IMR-90 (cell line): ENCODE measurements at regions not wholly inside any gene's neighbourhood (a gene's known extent, or its start where the extent isn't known, plus 50 kb on each side); places are given as distances from the start of the nearest gene placed in this dataset.

Experiments used
- ATAC-seq: fragments of 200-7000 bp; cut with Tn5 transposase; 2 replicates; pipeline ENCODE4 v1.9.1; 2020; ENCODE audit warnings: low read depth, mild to moderate bottlenecking, moderate library complexity
- BruUV-seq: library from RNA; stranded (reverse); fragments of 400-500 nt; replicated peaks from 2 replicates; lab custom pipeline; 2021; lab: Mats Ljungman, UMichigan
- CTCF ChIA-PET: fragments of 300-600 bp; formaldehyde crosslinking; extraction: SDS; loops from one replicate; lab custom pipeline; 2021; ENCODE audit warnings: antibody characterized with exemption; lab: Yijun Ruan, JAX
- POLR2A ChIA-PET: fragments of 300-600 bp; sonication (Branson Sonifier 250); formaldehyde crosslinking; loops from one replicate; lab custom pipeline; 2022; ENCODE audit warnings: antibody characterized with exemption; ENCODE audit not compliant: unreplicated experiment; lab: Charles Lee
- DNase-seq: peaks from one replicate; pipeline ENCODE4 v3.0.0; 2013
- H2AFZ ChIP-seq: replicated peaks from 2 replicates; pipeline ENCODE3; 2013; ENCODE audit warnings: low read length, mild to moderate bottlenecking; ENCODE audit not compliant: poor library complexity
- H2AK5ac ChIP-seq: 2 replicates; pipeline ENCODE4 v1.6.1; 2013; ENCODE audit warnings: low read depth, low read length, inconsistent platforms
- H2AK9ac ChIP-seq: replicated peaks from 2 replicates; pipeline ENCODE3; 2013; ENCODE audit warnings: mild to moderate bottlenecking, low read depth, low read length, moderate library complexity; ENCODE audit not compliant: poor library complexity
- H2BK120ac ChIP-seq: 2 replicates; pipeline ENCODE4 v1.6.1; 2013; ENCODE audit warnings: low read depth, low read length, inconsistent platforms
- H2BK15ac ChIP-seq: 3 replicates; pipeline ENCODE4 v1.6.1; 2013; ENCODE audit warnings: low read depth, low read length, inconsistent platforms
- H2BK20ac ChIP-seq: 2 replicates; pipeline ENCODE4 v1.6.1; 2013; ENCODE audit warnings: low read depth, mild to moderate bottlenecking, inconsistent platforms, low read length, moderate library complexity
- H2BK5ac ChIP-seq: 2 replicates; pipeline ENCODE4 v1.6.1; 2013; ENCODE audit warnings: mild to moderate bottlenecking, low read depth, low read length, inconsistent platforms; ENCODE audit not compliant: poor library complexity, severe bottlenecking
- H3K14ac ChIP-seq: replicated peaks from 2 replicates; pipeline ENCODE4 v1.6.1; 2013; ENCODE audit warnings: low read depth, low read length, inconsistent platforms
- H3K18ac ChIP-seq: 2 replicates; pipeline ENCODE4 v1.6.1; 2013; ENCODE audit warnings: low read depth, low read length, control low read depth
- H3K23ac ChIP-seq: 2 replicates; pipeline ENCODE4 v1.6.1; 2013; ENCODE audit warnings: low read depth, low read length, inconsistent platforms
- H3K27ac ChIP-seq: 2 replicates; pipeline ENCODE4 v1.5.1; 2013; ENCODE audit warnings: mild to moderate bottlenecking, control low read depth, low read length; ENCODE audit not compliant: insufficient read depth
- H3K27me3 ChIP-seq: 2 replicates; pipeline ENCODE4 v1.6.1; 2013; ENCODE audit warnings: low read length; ENCODE audit not compliant: control insufficient read depth, insufficient read depth
- H3K36me3 ChIP-seq: 2 replicates; pipeline ENCODE4 v1.6.1; 2013; ENCODE audit warnings: low read length, mixed read lengths; ENCODE audit not compliant: control insufficient read depth, insufficient read depth
- H3K4ac ChIP-seq: 2 replicates; pipeline ENCODE4 v1.6.1; 2013; ENCODE audit warnings: low read depth, low read length, inconsistent platforms
- H3K4me1 ChIP-seq: 2 replicates; pipeline ENCODE4 v1.6.1; 2013; ENCODE audit warnings: low read length, mixed read lengths; ENCODE audit not compliant: control insufficient read depth, insufficient read depth
- H3K4me2 ChIP-seq: 2 replicates; pipeline ENCODE4 v1.6.1; 2013; ENCODE audit warnings: low read depth, mild to moderate bottlenecking, control low read depth, low read length, moderate library complexity
- H3K4me3 ChIP-seq: 2 replicates; pipeline ENCODE4 v1.5.1; 2013; ENCODE audit warnings: low read depth, mild to moderate bottlenecking, control low read depth, low read length, moderate library complexity; ENCODE audit not compliant: insufficient read depth
- H3K56ac ChIP-seq: 2 replicates; pipeline ENCODE4 v1.6.1; 2013; ENCODE audit warnings: low read length, inconsistent platforms; ENCODE audit not compliant: insufficient read depth; ENCODE audit errors: extremely low read depth
- H3K79me1 ChIP-seq, 2 experiments: 2 replicates each; pipeline ENCODE4 v1.6.1; 2013; ENCODE audit warnings: low read length in 2 of 2, inconsistent platforms in 1 of 2, low read depth in 1 of 2
- H3K9ac ChIP-seq: 2 replicates; pipeline ENCODE4 v1.6.1; 2013; ENCODE audit warnings: low read depth, low read length, control low read depth
- H3K9me1 ChIP-seq: 2 replicates; pipeline ENCODE4 v1.6.1; 2013; ENCODE audit warnings: low read length, inconsistent platforms; ENCODE audit not compliant: insufficient read depth
- H3K9me3 ChIP-seq: 2 replicates; pipeline ENCODE4 v1.6.1; 2013; ENCODE audit warnings: low read length; ENCODE audit not compliant: control insufficient read depth, insufficient read depth
- H4K20me1 ChIP-seq: 2 replicates; pipeline ENCODE4 v1.6.1; 2013; ENCODE audit warnings: low read length, inconsistent platforms; ENCODE audit not compliant: insufficient read depth
- H4K5ac ChIP-seq: 2 replicates; pipeline ENCODE4 v1.6.1; 2013; ENCODE audit warnings: mild to moderate bottlenecking, low read depth, low read length, control low read depth
- H4K8ac ChIP-seq, 2 experiments: 2 replicates each; pipeline ENCODE4 v1.6.1; 2013; ENCODE audit warnings: low read depth in 2 of 2, low read length in 2 of 2, control low read depth in 1 of 2, inconsistent platforms in 1 of 2
- H4K91ac ChIP-seq: 2 replicates; pipeline ENCODE4 v1.6.1; 2013; ENCODE audit warnings: low read depth, low read length, inconsistent platforms; ENCODE audit not compliant: insufficient read depth
- CEBPB ChIP-seq: IDR thresholded peaks from 2 replicates; pipeline ENCODE4 v1.6.1; 2012; ENCODE audit warnings: low read depth, low read length, improper control_type of control experiment
- FOS ChIP-seq: fragments of 150-350 bp; IDR thresholded peaks from 2 replicates; pipeline ENCODE4 v1.6.1; 2016; ENCODE audit warnings: low read depth, low read length
- MAZ ChIP-seq: IDR thresholded peaks from 2 replicates; pipeline ENCODE4 v1.6.1; 2012; ENCODE audit warnings: low read depth, mild to moderate bottlenecking, low read length, improper control_type of control experiment, moderate library complexity, borderline replicate concordance
- MXI1 ChIP-seq: IDR thresholded peaks from 2 replicates; pipeline ENCODE4 v1.6.1; 2012; ENCODE audit warnings: low read depth, mild to moderate bottlenecking, low read length, moderate library complexity, borderline replicate concordance
- NFE2L2 ChIP-seq: fragments of 150-350 bp; IDR thresholded peaks from 2 replicates; pipeline ENCODE4 v1.6.1; 2016; ENCODE audit warnings: low read depth, mild to moderate bottlenecking, low read length
- RAD21 ChIP-seq: IDR thresholded peaks from 2 replicates; pipeline ENCODE4 v1.6.1; 2012; ENCODE audit warnings: low read length, improper control_type of control experiment
- SMC3 ChIP-seq: fragments of 150-350 bp; IDR thresholded peaks from 2 replicates; pipeline ENCODE4 v1.6.1; 2016; ENCODE audit warnings: low read depth, mild to moderate bottlenecking, antibody characterized with exemption, low read length, moderate library complexity
- WGBS, 2 experiments: methylation state at CpG; one replicate each; pipeline versions ENCODE4 v1.1.5 to v1.1.7; 2013; ENCODE audit warnings: missing lambda C conversion rate in 2 of 2; ENCODE audit not compliant: insufficient read length in 1 of 2; ENCODE audit errors: extremely low coverage in 2 of 2; 5-methylcytosine and 5-hydroxymethylcytosine counted together
- dilution Hi-C: fragments of 300-500 bp; cut with HindIII; formaldehyde crosslinking; loops from one replicate; pipeline ENCODE4 v1.14.3; 2018; ENCODE audit warnings: low sequenced_read_pairs; ENCODE audit not compliant: unreplicated experiment
- in situ Hi-C: fragments of 300-500 bp; cut with MboI; formaldehyde crosslinking; loops from 3 replicates; pipeline ENCODE4 v1.14.3; 2019; ENCODE audit warnings: low sequenced_read_pairs, inconsistent platforms, mixed read lengths
- intact Hi-C: fragments of 100-400 bp; cut with micrococcal nuclease; formaldehyde crosslinking; loops from 2 replicates; pipeline ENCODE4 v1.10.0; 2022
- TF ChIP-seq, protein P1 (sequence below): conservative IDR thresholded peaks from 2 replicates; pipeline ENCODE4 v1.5.1; 2012; ENCODE audit warnings: mild to moderate bottlenecking, low read depth, low read length, improper control_type of control experiment

DNA sequence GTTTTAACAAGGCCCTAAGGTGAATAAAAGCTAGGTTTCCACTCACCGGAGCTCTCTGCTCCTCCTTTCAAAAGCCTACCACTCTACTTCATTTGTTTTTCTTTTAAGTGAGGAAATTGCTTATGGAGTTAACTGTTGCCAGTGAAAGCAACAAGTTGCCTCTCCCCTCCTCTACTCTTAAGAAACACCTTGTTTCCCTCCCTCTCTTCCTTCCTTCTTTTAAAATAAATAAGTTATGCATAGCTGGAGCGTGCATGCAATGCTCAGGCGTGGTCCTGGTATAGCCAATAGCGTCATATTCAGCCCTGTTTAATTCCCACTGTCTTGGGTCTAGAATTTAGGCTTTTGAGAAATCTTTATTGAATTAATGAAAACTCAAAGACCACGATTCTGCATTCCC, 101.1 kb upstream of the IGF1R start:
- Histone ChIP-seq H2AK9ac (peak overlapping the region; percentile 11), H3K36me3 (no peaks in the 10 kb centered on the region), H3K27me3 (no peaks in the 10 kb centered on the region), H3K4me3 (no peak overlapping the region; the same call in 1 of the 2 replicates), H2BK120ac (no peak overlapping the region; the same call in 1 of the 2 replicates), H3K9ac (peak overlapping the region; percentile 74; the same call in 1 of the 2 replicates), H2AFZ (no peak overlapping the region), H4K91ac (no peak overlapping the region), H2BK5ac (no peak overlapping the region), H4K20me1 (no peaks in the 10 kb centered on the region), H3K9me1 (0 out of 2 replicates have a peak, but pooled peaks cover 3% of the 10 kb centered on the region), H3K27ac (peak overlapping the region; percentile 92; the same call in 1 of the 2 replicates), H3K56ac (no peak overlapping the region), H3K4me2 (peak overlapping the region; percentile 37; the same call in 1 of the 2 replicates), H4K5ac (no peak overlapping the region), H3K23ac (no peak overlapping the region), H3K18ac (no peak overlapping the region; the same call in 1 of the 2 replicates), H3K14ac (no peak overlapping the region), H2AK5ac (no peak overlapping the region), H3K79me1 (no peaks in the 10 kb centered on the region), H2BK15ac (no peak overlapping the region), H2BK20ac (no peak overlapping the region), H3K9me3 (no peaks in the 10 kb centered on the region), H4K8ac (no peak overlapping the region), H3K4ac (no peak overlapping the region), H3K4me1 (no peaks in the 10 kb centered on the region)
- DNase-seq (no peak), ATAC-seq (no peak)
- in situ Hi-C loops (no loop called here), dilution Hi-C loops (no loop called here), intact Hi-C loops (no loop called here)
- TF ChIP-seq RAD21: no peak
- TF ChIP-seq, protein P1, sequence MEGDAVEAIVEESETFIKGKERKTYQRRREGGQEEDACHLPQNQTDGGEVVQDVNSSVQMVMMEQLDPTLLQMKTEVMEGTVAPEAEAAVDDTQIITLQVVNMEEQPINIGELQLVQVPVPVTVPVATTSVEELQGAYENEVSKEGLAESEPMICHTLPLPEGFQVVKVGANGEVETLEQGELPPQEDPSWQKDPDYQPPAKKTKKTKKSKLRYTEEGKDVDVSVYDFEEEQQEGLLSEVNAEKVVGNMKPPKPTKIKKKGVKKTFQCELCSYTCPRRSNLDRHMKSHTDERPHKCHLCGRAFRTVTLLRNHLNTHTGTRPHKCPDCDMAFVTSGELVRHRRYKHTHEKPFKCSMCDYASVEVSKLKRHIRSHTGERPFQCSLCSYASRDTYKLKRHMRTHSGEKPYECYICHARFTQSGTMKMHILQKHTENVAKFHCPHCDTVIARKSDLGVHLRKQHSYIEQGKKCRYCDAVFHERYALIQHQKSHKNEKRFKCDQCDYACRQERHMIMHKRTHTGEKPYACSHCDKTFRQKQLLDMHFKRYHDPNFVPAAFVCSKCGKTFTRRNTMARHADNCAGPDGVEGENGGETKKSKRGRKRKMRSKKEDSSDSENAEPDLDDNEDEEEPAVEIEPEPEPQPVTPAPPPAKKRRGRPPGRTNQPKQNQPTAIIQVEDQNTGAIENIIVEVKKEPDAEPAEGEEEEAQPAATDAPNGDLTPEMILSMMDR: no peak
- TF ChIP-seq CEBPB: no peak
- no peak for TF ChIP-seq FOS
- TF ChIP-seq MXI1: no peak
- TF ChIP-seq NFE2L2: no peak
- no peak for TF ChIP-seq SMC3
- TF ChIP-seq MAZ: no peak
- CTCF ChIA-PET: interaction anchor here (1.5 kb wide), 1 partner anchor 20 kb away, joined by 3 read pairs; no protein-coding TSS in a partner anchor
- BruUV-seq: no TSS peak
- WGBS, 2 experiments: no CpG with 5 or more reads among the region's 5 CpGs
- POLR2A ChIA-PET: no interaction called here
